NCI-H1105 treated with DMSO at 0.1 percent for 48 hours (cell line): ENCODE measurements at regions not wholly inside any gene's neighbourhood (a gene's known extent, or its start where the extent isn't known, plus 50 kb on each side); places are given as distances from the start of the nearest gene placed in this dataset.
A peak's percentile ranks its signal among the peaks of the same experiment; 100 is the strongest.

Experiments used
- DNase-seq: peaks from one replicate; lab custom pipeline; 2025; lab: John Stamatoyannopoulos, UW

- no peak for DNase-seq
Observed at GRCh38 chr3:86175593-86176444, 815.1 kb downstream of the VGLL3 start.

GRCh38 chr3:86175051-86175536, 815.9 kb downstream of the VGLL3 start:
- DNase-seq = peak; percentile 7

- no peak for DNase-seq
Observed at GRCh38 chr3:86173401-86173800, 817.5 kb downstream of the VGLL3 start.

GRCh38 chr3:86168512-86168911, 822.4 kb downstream of the VGLL3 start:
- no peak for DNase-seq

GRCh38 chr3:86162521-86162920, 828.4 kb downstream of the VGLL3 start:
- no peak for DNase-seq

GRCh38 chr3:86161493-86161892, 829.5 kb downstream of the VGLL3 start:
- no peak for DNase-seq

- no peak for DNase-seq
Observed at GRCh38 chr3:86152620-86153019, 838.3 kb downstream of the VGLL3 start.

- no peak for DNase-seq
Observed at GRCh38 chr3:86149054-86149453, 841.9 kb downstream of the VGLL3 start.

- no peak for DNase-seq
Observed at GRCh38 chr3:86147119-86147518, 843.8 kb downstream of the VGLL3 start.

- no peak for DNase-seq
Observed at GRCh38 chr3:86126552-86126951, 864.4 kb downstream of the VGLL3 start.
